HG02943 (cell line): ENCODE measurements at regions not wholly inside any gene's neighbourhood (a gene's known extent, or its start where the extent isn't known, plus 50 kb on each side); places are given as distances from the start of the nearest gene placed in this dataset.

Experiments
- ATAC-seq: cut with Tn5 transposase; IDR thresholded peaks from one replicate; pipeline ENCODE4 v1.9.1; 2021; ENCODE audit warnings: mild to moderate bottlenecking, low read depth, moderate library complexity; ENCODE audit not compliant: unreplicated experiment

GRCh38 chr20:11799281-11799684, 118.4 kb upstream of the BTBD3 start:
- no peak for ATAC-seq

- no peak for ATAC-seq
Observed at GRCh38 chr20:11807054-11808048, 110.3 kb upstream of the BTBD3 start.

GRCh38 chr20:11808841-11809240, 108.9 kb upstream of the BTBD3 start:
- ATAC-seq = no peak

- no peak for ATAC-seq
Observed at GRCh38 chr20:11810311-11811083, 107.2 kb upstream of the BTBD3 start.

- ATAC-seq = no peak
Observed at GRCh38 chr20:11813106-11813890, 104.4 kb upstream of the BTBD3 start.

GRCh38 chr20:11814267-11814666, 103.4 kb upstream of the BTBD3 start:
- ATAC-seq = no peak

- ATAC-seq = no peak
Observed at GRCh38 chr20:11820838-11821237, 96.9 kb upstream of the BTBD3 start.

GRCh38 chr20:11822540-11822794, 95.2 kb upstream of the BTBD3 start:
- no peak for ATAC-seq

GRCh38 chr20:11826334-11826733, 91.4 kb upstream of the BTBD3 start:
- no peak for ATAC-seq

GRCh38 chr20:11832397-11832796, 85.3 kb upstream of the BTBD3 start:
- ATAC-seq = no peak

- no peak for ATAC-seq
Observed at GRCh38 chr20:11832851-11833250, 84.8 kb upstream of the BTBD3 start.

- ATAC-seq = no peak
Observed at GRCh38 chr20:11833825-11834224, 83.9 kb upstream of the BTBD3 start.

- ATAC-seq = no peak
Observed at GRCh38 chr20:11838076-11838636, 79.5 kb upstream of the BTBD3 start.

- ATAC-seq = no peak
Observed at GRCh38 chr20:11841972-11842461, 75.7 kb upstream of the BTBD3 start.

- ATAC-seq = no peak
Observed at GRCh38 chr20:11843289-11843688, 74.4 kb upstream of the BTBD3 start.

GRCh38 chr20:11844691-11845090, 73.0 kb upstream of the BTBD3 start:
- ATAC-seq = no peak

- no peak for ATAC-seq
Observed at GRCh38 chr20:11845340-11845739, 72.4 kb upstream of the BTBD3 start.

GRCh38 chr20:11846131-11846530, 71.6 kb upstream of the BTBD3 start:
- no peak for ATAC-seq

- ATAC-seq = no peak
Observed at GRCh38 chr20:11847827-11848226, 69.9 kb upstream of the BTBD3 start.

- ATAC-seq = no peak
Observed at GRCh38 chr20:11849270-11849915, 68.3 kb upstream of the BTBD3 start.
